Keratinocyte (primary cell): ENCODE measurements at regions not wholly inside any gene's neighbourhood (a gene's known extent, or its start where the extent isn't known, plus 50 kb on each side); places are given as distances from the start of the nearest gene placed in this dataset.
"Not testable (repeated sequence)": the region's sequence is repeated elsewhere in the genome, so short reads cannot be mapped to it uniquely, and the experiment has no call there.

Experiments used
- DNase-seq: peaks from one replicate; pipeline ENCODE4 v3.0.0-alpha.2; 2011; ENCODE audit warnings: low read depth, missing footprints, low spot score
- FAIRE-seq: peaks from 2 replicates; lab custom pipeline; 2011; peaks lifted over from hg19 to GRCh38; lab: Jason Lieb, UNC
- H2AFZ ChIP-seq: 2 replicates; pipeline ENCODE4 v1.6.0; 2012; ENCODE audit warnings: low read length, control low read depth, inconsistent platforms; ENCODE audit not compliant: control insufficient read depth
- H3K27ac ChIP-seq: 2 replicates; pipeline ENCODE4 v1.5.1; 2011; ENCODE audit warnings: low read length; ENCODE audit not compliant: control insufficient read depth, insufficient read depth
- H3K27me3 ChIP-seq: 3 replicates; pipeline ENCODE4 v1.6.0; 2011; ENCODE audit warnings: low read length; ENCODE audit not compliant: control insufficient read depth, insufficient read depth; ENCODE audit errors: extremely low read depth
- H3K36me3 ChIP-seq, 2 experiments: 2 replicates in 1 of 2; 3 replicates in 1 of 2; pipeline ENCODE4 v1.5.1; 2011; ENCODE audit warnings: low read length in 2 of 2, mild to moderate bottlenecking in 1 of 2; ENCODE audit not compliant: control insufficient read depth in 2 of 2, insufficient read depth in 2 of 2; ENCODE audit errors: extremely low read depth in 1 of 2
- H3K4me1 ChIP-seq: 3 replicates; pipeline ENCODE4 v1.5.1; 2011; ENCODE audit warnings: low read length; ENCODE audit not compliant: control insufficient read depth, insufficient read depth; ENCODE audit errors: extremely low read depth
- H3K4me2 ChIP-seq: 3 replicates; pipeline ENCODE4 v1.6.0; 2011; ENCODE audit warnings: low read depth, low read length; ENCODE audit not compliant: control insufficient read depth, insufficient read depth; ENCODE audit errors: extremely low read depth
- H3K4me3 ChIP-seq, 3 experiments: fragments of 200-600 bp in 1 of 3; sonication (generic) in 1 of 3; 2 replicates in 2 of 3; 3 replicates in 1 of 3; pipeline ENCODE4 v1.5.1; 2011 to 2016; ENCODE audit warnings: low read length in 3 of 3, mild to moderate bottlenecking in 3 of 3, control low read depth in 2 of 3, inconsistent platforms in 1 of 3, low read depth in 1 of 3, mixed read lengths in 1 of 3, mixed run types in 1 of 3, moderate library complexity in 1 of 3; ENCODE audit not compliant: control insufficient read depth in 2 of 3, insufficient read depth in 2 of 3; ENCODE audit errors: extremely low read depth in 1 of 3
- H3K79me2 ChIP-seq: 2 replicates; pipeline ENCODE4 v1.6.0; 2012; ENCODE audit warnings: low read length; ENCODE audit not compliant: control insufficient read depth, insufficient read depth
- H3K9ac ChIP-seq: 3 replicates; pipeline ENCODE4 v1.6.0; 2011; ENCODE audit warnings: low read length; ENCODE audit not compliant: control insufficient read depth, insufficient read depth; ENCODE audit errors: extremely low read depth
- H3K9me1 ChIP-seq: 3 replicates; pipeline ENCODE4 v1.6.0; 2011; ENCODE audit warnings: low read length; ENCODE audit not compliant: control insufficient read depth, insufficient read depth; ENCODE audit errors: extremely low read depth
- H3K9me3 ChIP-seq: 2 replicates; pipeline ENCODE4 v1.5.1; 2012; ENCODE audit warnings: low read depth, low read length; ENCODE audit not compliant: control insufficient read depth
- H4K20me1 ChIP-seq: 3 replicates; pipeline ENCODE4 v1.6.0; 2011; ENCODE audit warnings: low read length; ENCODE audit not compliant: control insufficient read depth, insufficient read depth; ENCODE audit errors: extremely low read depth
- CTCF ChIP-seq, 3 experiments: IDR thresholded peaks in 1 of 3; conservative IDR thresholded peaks in 1 of 3; optimal IDR thresholded peaks in 1 of 3; 2 replicates in 2 of 3; 3 replicates in 1 of 3; pipeline versions ENCODE3 to v1.5.1; 2011; ENCODE audit warnings: low read length in 3 of 3, mild to moderate bottlenecking in 3 of 3, moderate library complexity in 2 of 3, control low read depth in 1 of 3, inconsistent platforms in 1 of 3; ENCODE audit not compliant: insufficient read depth in 2 of 3; ENCODE audit errors: extremely low read depth in 1 of 3
- EZH2 ChIP-seq: IDR thresholded peaks from one replicate; pipeline ENCODE4 v1.6.1; 2012; ENCODE audit warnings: inconsistent platforms, mild to moderate bottlenecking, low read length, moderate library complexity
- dilution Hi-C: fragments of 300-500 bp; cut with MboI; formaldehyde crosslinking; loops from one replicate; pipeline ENCODE4 v1.7.0; 2020; ENCODE audit warnings: low sequenced_read_pairs; ENCODE audit not compliant: extremely low pct_ligation_motif_present

GRCh38 chr1:117760069-117760468 lies 154.2 kb downstream of the TENT5C start:
- H3K4me3 ChIP-seq = no peak overlapping the region
- H3K9me3 ChIP-seq = no peaks in the 10 kb centered on the region
- H3K4me1 ChIP-seq = peaks cover 3% of the 10 kb centered on the region
- DNase-seq = no peak
- no peaks in the 10 kb centered on the region for H3K27me3 ChIP-seq
- no peaks in the 10 kb centered on the region for H3K79me2 ChIP-seq
- FAIRE-seq = no peak
- H3K4me2 ChIP-seq = no peak overlapping the region
- H2AFZ ChIP-seq = no peak overlapping the region
- no peaks in the 10 kb centered on the region for H3K9me1 ChIP-seq
- TF ChIP-seq EZH2 (no peak), CTCF (optimal IDR thresholded peaks at IDR 0.05 in 1 of 3, IDR thresholded peaks at IDR 0.05 in 1 of 3, conservative IDR thresholded peaks at IDR 0.05 in 1 of 3; ENCODE audit: extremely low read depth in 1 of 3, insufficient read depth in 2 of 3, low read length in 3 of 3) (no peak)
- dilution Hi-C loops = no loop called here
- no peak overlapping the region for H3K27ac ChIP-seq
- no peaks in the 10 kb centered on the region for H3K36me3 ChIP-seq
- H3K9ac ChIP-seq = no peak overlapping the region
- H4K20me1 ChIP-seq = no peaks in the 10 kb centered on the region

- Histone ChIP-seq H3K9me3 (no peaks in the 10 kb centered on the region), H3K36me3 (no peaks in the 10 kb centered on the region), H3K27ac (no peak overlapping the region), H3K27me3 (no peaks in the 10 kb centered on the region), H3K4me1 (peaks cover 3% of the 10 kb centered on the region), H2AFZ (no peak overlapping the region), H3K79me2 (no peaks in the 10 kb centered on the region), H4K20me1 (no peaks in the 10 kb centered on the region), H3K4me3 (no peak overlapping the region), H3K9me1 (no peaks in the 10 kb centered on the region), H3K4me2 (no peak overlapping the region), H3K9ac (no peak overlapping the region)
- TF ChIP-seq EZH2 = no peak
- TF ChIP-seq CTCF (optimal IDR thresholded peaks at IDR 0.05 in 1 of 3, IDR thresholded peaks at IDR 0.05 in 1 of 3, conservative IDR thresholded peaks at IDR 0.05 in 1 of 3; ENCODE audit: extremely low read depth in 1 of 3, insufficient read depth in 2 of 3, low read length in 3 of 3) = no peak
- dilution Hi-C loops = no loop called here
- DNase-seq (no peak), FAIRE-seq (no peak)
Observed at GRCh38 chr1:117760485-117760884, 154.6 kb downstream of the TENT5C start.

GRCh38 chr1:117767756-117768155 lies 161.7 kb downstream of the GDAP2 start:
- H3K9me1 ChIP-seq, H3K4me3 ChIP-seq, H3K79me2 ChIP-seq, H3K27ac ChIP-seq, dilution Hi-C loops, FAIRE-seq, H4K20me1 ChIP-seq, H3K4me2 ChIP-seq, H3K9ac ChIP-seq, DNase-seq, H2AFZ ChIP-seq, H3K27me3 ChIP-seq, H3K4me1 ChIP-seq, H3K9me3 ChIP-seq, H3K36me3 ChIP-seq: not testable (repeated sequence)
